22Rv1 (cell line): ENCODE measurements at regions not wholly inside any gene's neighbourhood (a gene's known extent, or its start where the extent isn't known, plus 50 kb on each side); places are given as distances from the start of the nearest gene placed in this dataset.

Experiments
- H3K27ac ChIP-seq: fragments of 450-650 bp; 2 replicates; pipeline ENCODE4 v1.5.1; 2017
- ZFX ChIP-seq: fragments of 450-650 bp; IDR thresholded peaks from 2 replicates; pipeline ENCODE4 v1.6.1; 2017; ENCODE audit warnings: antibody characterized with exemption, borderline replicate concordance
- TF ChIP-seq, protein P1 (sequence below): fragments of 450-650 bp; IDR thresholded peaks from 2 replicates; pipeline ENCODE4 v1.5.1; 2017; ENCODE audit warnings: mild to moderate bottlenecking

DNA sequence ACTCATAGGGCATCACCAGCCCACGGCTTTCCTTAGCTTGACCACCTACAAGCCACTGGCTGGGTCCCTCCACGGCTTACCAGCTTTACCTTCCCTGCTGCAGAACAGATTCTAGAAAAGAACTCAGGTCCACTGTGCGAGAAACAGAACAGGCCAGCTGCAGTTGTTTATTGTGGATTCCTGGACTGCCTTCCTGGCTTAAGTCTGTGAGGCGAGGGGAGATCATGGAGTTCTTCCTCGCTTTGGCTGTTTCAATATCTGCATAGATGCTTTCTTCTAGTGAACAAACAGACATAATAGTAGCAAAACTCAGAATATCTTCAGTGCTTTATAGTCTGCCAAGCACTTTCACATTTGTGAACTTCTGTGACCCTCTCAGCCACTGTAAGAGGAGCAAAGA, 162.9 kb upstream of the HABP2 start:
- H3K27ac ChIP-seq = no peak overlapping the region
- no peak for TF ChIP-seq ZFX
- TF ChIP-seq, protein P1, sequence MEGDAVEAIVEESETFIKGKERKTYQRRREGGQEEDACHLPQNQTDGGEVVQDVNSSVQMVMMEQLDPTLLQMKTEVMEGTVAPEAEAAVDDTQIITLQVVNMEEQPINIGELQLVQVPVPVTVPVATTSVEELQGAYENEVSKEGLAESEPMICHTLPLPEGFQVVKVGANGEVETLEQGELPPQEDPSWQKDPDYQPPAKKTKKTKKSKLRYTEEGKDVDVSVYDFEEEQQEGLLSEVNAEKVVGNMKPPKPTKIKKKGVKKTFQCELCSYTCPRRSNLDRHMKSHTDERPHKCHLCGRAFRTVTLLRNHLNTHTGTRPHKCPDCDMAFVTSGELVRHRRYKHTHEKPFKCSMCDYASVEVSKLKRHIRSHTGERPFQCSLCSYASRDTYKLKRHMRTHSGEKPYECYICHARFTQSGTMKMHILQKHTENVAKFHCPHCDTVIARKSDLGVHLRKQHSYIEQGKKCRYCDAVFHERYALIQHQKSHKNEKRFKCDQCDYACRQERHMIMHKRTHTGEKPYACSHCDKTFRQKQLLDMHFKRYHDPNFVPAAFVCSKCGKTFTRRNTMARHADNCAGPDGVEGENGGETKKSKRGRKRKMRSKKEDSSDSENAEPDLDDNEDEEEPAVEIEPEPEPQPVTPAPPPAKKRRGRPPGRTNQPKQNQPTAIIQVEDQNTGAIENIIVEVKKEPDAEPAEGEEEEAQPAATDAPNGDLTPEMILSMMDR = no peak

DNA sequence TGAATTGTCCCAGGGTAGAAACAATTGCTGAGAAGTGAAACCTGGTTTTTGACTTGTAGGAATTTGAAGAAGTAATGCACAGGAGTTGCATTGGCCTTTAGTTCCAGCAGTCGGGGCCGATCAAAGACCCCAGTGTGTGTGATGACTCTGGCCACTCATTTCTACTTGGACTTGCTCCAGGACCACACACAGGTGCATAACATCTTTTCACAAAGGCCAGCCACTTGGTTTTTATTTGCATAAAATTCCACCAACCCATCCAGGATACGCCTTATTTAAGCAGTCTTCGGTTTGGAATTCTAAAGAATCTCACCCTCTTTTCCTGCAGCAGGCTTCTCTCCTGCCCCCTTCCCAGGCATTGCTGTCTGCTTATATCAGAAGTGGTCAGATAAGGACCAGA, 162.0 kb upstream of the HABP2 start:
- no peak for TF ChIP-seq ZFX
- TF ChIP-seq, protein P1 = no peak
- H3K27ac ChIP-seq = no peak overlapping the region

DNA sequence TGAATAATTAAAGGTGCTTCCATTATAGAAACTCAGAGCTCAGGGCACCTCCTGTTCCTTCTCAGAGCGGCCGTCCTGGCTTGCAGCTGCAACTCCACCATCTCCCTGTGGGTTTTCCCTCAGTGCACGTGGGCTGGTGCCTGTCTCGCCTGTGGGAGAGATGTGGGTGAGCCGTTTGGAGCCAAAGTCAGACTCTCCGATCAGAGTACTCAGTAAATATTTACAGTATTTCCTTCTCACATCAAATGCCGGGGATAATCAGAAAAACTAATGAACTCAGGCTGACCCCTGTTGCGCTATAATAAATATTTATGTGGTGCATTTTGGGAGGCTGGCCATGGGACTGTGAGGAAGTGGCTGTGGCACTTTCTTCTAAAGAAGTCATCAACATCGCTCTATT, 155.8 kb upstream of the HABP2 start:
- H3K27ac ChIP-seq = no peak overlapping the region
- TF ChIP-seq ZFX = no peak
- TF ChIP-seq, protein P1 = no peak

DNA sequence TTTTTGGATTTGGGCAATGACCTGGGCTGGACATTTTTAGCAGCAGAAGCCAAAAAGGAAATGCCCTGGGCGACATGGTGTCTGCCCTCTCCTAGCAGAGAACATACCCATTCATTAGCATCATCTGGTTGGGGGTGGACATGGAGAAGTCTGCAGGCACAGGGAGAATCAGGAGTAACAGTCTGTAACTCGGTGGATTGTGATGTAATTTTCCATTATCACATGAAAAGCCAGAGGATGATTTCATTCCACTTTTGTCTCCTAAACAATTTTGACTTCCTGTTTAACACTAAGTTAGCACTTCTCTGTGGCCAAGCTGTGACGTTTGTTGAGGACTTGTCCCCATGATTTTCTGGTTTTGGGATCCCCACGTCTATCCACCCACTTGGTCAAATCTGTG, 153.8 kb upstream of the HABP2 start:
- TF ChIP-seq, protein P1 = no peak
- TF ChIP-seq ZFX = no peak
- no peak overlapping the region for H3K27ac ChIP-seq

DNA sequence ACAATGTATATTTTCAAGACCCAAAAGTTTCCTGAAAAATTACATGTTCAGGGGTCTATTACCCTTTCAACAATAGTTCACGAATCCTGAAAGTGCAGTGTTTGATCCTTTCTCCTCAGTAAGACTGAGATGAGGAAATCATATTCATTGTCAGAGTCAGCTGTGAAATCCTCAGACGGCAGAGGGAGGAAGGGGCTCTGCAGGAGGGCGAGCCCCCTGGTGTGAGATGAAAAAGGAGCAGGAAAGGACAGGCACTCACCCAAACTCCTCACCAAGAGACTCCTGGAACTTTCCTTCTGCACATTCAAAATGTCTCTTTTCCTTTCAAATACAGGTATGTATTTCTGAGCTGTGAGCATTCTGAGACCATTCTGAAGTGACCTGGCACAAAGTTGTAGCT, 150.3 kb upstream of the HABP2 start:
- no peak overlapping the region for H3K27ac ChIP-seq
- no peak for TF ChIP-seq ZFX
- TF ChIP-seq, protein P1 = no peak

DNA sequence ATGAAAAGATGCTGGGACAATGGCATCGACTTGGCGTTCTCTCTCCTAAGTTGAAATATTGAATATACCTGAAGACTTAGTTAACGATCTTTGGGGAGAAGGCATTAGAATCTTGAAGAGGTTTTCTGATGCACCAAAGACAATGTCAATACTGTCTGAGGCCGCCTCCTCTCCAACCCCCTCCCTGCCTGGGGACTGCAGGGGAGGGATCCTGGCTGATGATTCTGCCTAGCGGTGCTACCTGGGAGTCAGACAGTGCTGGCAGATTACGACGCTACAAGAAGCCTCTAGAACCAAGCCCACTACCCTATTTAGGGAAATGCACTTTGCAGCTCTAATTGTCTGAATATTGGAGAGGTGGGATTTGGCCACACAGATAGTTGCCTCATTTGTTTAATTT, 145.6 kb upstream of the HABP2 start:
- no peak overlapping the region for H3K27ac ChIP-seq
- TF ChIP-seq, protein P1 = no peak
- no peak for TF ChIP-seq ZFX

DNA sequence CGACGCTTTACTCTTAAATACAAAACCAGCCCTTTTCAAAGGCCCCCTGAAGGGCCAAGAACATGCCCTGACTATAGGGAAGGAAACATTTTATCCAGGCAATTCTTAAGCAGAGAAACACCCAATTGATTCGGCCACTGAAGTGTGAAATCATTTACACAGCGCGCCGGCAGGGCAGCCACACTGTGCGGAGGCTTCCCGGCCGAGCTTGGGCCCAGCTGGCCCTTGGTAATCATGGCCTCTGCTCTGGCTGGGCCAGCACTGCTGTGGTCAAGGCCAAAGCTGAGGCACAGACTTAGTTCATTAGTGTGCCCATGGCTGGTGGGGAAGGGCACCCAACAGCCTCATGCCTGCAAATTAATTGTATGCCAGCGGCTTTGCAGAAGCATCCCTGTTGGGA, 143.7 kb upstream of the HABP2 start:
- TF ChIP-seq, protein P1 = no peak
- no peak for TF ChIP-seq ZFX

More for the DNA sequence above, 143.7 kb upstream of the HABP2 start:
- H3K27ac ChIP-seq = no peak overlapping the region
